ENCODE measurements at regions not wholly inside any gene's neighbourhood (a gene's known extent, or its start where the extent isn't known, plus 50 kb on each side); places are given as distances from the start of the nearest gene placed in this dataset.

GRCh38 chr1:3965693-3966092 is 65.6 kb upstream of the C1orf174 start:
- TF ChIP-seq POLR2A (IDR thresholded peaks at IDR 0.05) (no peak), CTCF (IDR thresholded peaks at IDR 0.05) (no peak)
